Stimulated activated CD8-positive, alpha-beta memory T cell treated with anti-CD3 and anti-CD28 coated beads, Interleukin-7, amount 100 ng/mL, for 1 hour (primary cell): ENCODE measurements at regions not wholly inside any gene's neighbourhood (a gene's known extent, or its start where the extent isn't known, plus 50 kb on each side); places are given as distances from the start of the nearest gene placed in this dataset.

Experiments used
- DNase-seq, 2 donors: peaks; one replicate each; pipeline ENCODE4 v3.0.0-alpha.2; 2020; ENCODE audit warnings: low read depth in 2 of 2

- DNase-seq, result no peak
Observed at GRCh38 chr2:41949091-41949882, 98.5 kb upstream of the PKDCC start.

GRCh38 chr2:41949883-41950665 is 97.7 kb upstream of the PKDCC start:
- no peak for DNase-seq

GRCh38 chr2:41950666-41950960 is 97.2 kb upstream of the PKDCC start:
- no peak for DNase-seq

- no peak for DNase-seq
Observed at GRCh38 chr2:41954304-41955291, 93.2 kb upstream of the PKDCC start.

- DNase-seq, result no peak
Observed at GRCh38 chr2:41955316-41956043, 92.3 kb upstream of the PKDCC start.

DNA sequence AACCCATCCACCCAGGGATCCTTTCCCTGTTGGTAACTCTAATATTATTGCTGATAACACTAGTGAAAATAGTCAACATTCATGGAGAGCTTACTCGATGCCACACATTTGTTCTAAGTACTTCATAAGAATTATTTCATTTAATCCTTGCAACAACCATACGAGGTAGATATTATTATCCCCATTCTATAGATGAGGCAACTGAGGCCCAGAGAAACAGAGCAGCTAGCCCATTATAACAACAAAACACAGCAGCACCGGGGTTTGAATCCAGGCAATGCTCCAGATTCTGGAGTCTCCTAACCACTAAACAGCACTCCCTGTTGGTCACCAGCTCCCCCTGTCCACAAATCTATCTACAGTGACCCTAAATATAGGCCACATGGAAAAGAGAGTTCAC is 90.4 kb upstream of the PKDCC start:
- no peak for DNase-seq

GRCh38 chr2:41958251-41958650 is 89.6 kb upstream of the PKDCC start:
- no peak for DNase-seq

GRCh38 chr2:41958775-41959174 is 89.0 kb upstream of the PKDCC start:
- no peak for DNase-seq

DNA sequence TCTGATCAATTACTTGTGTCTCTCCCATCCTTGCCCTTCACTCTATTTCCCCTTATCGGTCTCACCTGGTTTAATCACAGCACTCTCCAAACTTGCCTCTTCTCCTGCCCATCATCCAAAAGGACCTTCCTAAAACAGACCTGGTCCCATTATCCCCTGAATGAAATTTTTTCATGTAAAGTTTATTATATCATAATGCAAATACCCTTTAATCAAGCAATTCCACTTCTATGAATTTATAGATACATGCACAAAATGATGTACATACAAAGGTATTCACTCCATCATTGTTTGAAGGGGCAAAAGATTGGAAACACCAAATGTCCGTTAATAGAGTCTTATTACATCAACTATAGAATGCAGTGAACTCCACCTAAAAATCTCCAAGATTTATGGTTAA is 88.1 kb upstream of the PKDCC start:
- no peak for DNase-seq

DNA sequence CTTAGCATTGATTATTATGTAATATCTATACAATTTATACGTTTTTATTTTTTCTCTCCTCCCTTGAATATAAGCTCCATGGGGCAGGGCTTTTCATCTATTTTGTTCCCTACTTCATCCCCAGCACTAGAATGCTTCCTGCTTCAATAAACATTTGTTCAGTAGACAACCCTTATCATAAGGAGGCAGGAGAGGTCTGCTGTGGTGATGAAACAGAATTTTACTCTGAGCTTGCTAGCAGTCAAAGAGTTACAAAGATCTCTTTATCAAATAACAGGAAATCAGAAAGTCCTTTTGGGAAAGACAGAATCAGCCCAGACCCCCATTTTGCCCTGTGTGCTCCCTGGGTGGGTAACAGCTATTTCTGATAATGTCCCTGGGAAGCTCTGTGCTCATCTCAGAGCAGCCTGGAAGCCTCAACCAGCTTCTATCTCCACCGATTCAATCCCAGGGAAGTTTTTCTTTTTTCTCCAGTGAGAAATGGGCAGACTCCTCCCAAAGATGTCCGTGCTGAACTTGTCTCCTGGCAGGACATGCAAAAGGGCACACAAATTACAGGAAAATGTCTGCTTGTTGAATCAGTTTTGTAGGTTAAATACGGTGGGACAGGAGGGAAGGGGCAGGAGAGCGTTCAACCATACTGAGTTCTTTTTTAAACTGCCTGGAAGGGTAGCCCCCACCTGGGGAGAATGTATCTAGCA is 84.7 kb upstream of the PKDCC start:
- no peak for DNase-seq

DNA sequence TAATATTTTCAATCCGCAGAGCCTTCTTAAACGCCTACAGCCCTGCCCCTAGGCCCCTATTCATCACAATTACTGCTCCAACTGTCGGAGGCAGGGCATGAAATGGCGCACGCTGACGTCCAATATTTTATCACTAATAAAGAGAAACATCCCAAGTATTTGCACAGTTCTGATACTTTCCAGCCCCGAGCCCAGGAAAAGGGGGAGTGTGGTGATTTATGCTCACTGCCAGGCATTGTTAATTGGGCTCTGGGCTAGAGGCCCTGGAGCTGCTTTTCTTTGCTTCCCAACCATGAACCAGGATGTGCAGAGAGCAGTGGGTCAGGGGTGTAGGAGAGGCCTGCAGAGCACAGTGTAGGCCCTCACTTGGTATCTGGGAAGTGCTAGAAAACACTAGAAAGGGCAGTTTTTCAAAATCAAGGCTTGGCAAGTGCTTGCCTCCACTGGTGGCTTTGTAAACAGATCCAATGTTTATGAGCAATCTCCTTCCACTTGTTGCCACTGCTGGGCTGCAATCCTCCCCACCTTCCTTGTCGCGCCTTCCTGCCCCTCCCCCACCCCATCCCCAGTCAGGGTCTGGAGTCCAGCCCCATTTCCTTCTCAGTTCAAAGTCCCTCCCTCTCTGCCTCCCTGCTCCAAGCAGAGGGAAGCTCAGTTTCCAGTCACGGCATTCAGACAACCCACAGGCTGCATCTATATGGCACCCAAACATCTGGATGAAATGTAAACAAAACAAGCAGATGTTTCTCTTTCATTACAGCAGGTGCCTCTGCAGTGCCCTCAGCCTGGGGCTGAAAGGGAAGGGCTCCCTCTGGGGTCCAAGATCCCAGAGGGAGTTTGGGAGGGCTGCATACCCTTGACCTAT is 83.9 kb upstream of the PKDCC start:
- no peak for DNase-seq

DNA sequence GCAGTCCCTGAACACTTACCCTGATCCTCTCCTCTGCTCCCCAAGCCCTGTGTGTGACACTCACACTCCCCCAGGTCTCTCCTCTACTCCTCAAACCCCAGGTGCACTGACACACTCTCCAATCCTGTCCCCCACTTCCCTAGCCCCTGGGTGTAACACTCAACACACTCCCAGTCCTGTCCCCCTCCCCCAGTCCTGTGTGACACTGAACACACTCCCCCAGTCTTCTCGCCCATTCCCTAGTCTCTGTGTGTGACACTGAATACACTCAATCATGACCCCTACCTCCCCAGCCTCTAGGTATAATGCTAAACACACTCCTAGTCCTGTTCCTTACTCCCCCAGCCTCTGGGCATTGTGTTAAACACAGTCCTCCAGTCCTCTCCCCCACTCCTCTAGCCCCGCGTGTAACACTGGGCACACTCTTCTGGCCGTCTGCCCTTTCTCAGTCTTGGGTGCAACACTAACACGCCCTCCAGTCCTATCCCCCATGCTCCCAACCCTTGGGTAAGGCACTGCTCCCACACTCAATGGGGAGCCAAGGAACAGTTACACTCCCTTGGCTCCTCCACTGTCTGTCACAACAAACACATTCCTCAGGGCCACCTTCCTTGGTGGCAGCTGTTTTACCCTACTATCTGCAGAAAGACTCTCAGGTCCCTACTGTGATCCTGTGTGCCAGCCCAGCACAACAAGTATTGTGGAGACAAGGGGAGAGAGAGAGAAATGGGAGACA is 82.5 kb upstream of the PKDCC start:
- no peak for DNase-seq

DNA sequence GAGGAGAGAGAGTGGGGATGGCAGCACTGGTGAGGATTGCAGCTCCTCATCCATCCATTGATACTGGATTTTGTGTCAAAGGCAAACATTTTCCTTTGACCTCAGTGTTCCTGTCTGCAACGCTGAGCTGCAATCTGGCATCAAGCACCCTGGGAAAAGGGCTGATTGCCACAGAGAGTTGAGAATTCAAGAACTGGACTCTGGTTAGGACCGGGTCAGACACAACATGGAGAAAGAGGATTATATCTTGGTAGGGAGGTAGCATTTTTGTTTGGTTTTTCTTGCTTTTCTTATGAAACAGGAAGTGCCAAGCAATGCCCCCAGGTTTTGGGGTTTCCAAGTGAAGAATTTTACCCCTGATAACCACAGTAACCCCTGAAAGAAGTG is 81.9 kb upstream of the PKDCC start:
- no peak for DNase-seq

DNA sequence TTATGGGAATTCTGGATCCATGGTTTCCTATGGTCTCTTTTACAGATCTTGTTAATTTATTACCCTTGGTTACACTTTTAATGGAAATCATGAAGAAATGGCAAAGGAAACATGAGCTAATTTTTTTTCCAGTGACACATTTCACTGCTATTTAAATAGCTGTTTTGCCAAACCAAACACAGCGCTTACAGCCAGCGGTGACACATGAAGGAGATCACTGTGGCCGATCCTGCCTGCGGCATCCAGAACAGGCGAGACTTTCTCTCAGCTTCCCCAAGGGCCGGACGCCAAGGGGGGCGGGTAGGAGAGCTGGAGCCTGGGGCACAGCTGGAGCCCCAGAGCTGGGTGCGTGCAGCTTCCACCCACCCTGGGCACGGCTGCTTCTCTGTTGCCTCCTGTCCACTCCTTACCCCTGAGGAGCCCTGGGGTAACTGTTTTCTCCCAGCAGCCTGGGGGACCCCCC is 81.4 kb upstream of the PKDCC start:
- DNase-seq, result no peak

DNA sequence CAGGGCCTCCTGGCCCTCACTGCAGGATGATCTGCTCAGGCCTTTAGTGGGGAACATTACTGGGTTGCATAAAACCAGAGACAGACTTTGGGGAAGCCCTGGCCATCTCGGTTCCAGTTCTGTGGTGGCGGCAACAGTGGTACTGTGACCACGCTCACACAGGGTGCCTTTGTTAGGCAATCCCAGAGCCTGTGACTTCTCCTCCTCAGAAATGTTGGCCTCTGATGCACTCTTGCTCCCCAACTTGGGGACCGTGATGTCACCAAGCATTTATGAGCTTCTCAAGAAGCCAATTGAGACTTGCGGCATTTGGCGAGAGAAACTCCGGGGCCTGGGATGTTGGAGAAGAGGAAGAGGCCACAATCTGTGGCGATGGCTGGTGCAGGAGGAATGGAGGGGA is 80.9 kb upstream of the PKDCC start:
- no peak for DNase-seq

- no peak for DNase-seq
Observed at GRCh38 chr2:41967476-41968181, 80.2 kb upstream of the PKDCC start.

GRCh38 chr2:41968182-41968578 is 79.6 kb upstream of the PKDCC start:
- no peak for DNase-seq

DNA sequence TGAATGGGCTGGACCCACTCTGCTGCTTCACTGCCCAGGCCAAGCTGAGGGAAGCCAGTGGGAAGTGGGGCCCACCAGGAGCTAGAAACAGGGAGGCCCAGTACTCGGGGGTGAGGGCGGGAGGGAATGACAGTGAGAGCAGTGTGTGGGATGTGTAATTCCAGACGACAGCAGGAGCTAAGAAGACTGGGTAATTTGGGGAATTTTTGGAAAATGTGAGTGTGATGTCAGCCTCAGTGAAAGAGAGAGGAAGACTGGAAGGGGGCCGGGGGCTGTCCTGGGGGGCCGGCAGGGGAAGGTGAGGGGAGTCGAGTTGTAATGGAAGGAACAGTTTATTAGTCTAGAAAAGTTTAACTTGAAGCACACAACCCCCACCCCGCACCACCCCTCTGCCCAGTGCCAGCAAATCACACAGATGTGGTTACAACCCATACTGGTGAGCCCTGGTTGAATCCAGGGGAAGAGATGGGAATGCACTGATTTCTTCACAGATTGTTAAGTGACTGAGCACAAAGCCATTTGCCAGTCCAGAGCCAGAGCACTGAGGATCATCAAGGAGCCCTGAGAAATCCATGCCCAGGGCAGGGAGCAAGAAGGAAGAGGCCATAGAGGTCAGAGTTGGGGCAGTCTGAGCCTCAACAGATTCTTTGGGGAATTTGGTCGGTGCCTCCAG is 76.7 kb upstream of the PKDCC start:
- DNase-seq, result no peak
